ENCODE measurements at regions not wholly inside any gene's neighbourhood (a gene's known extent, or its start where the extent isn't known, plus 50 kb on each side); places are given as distances from the start of the nearest gene placed in this dataset.

DNA sequence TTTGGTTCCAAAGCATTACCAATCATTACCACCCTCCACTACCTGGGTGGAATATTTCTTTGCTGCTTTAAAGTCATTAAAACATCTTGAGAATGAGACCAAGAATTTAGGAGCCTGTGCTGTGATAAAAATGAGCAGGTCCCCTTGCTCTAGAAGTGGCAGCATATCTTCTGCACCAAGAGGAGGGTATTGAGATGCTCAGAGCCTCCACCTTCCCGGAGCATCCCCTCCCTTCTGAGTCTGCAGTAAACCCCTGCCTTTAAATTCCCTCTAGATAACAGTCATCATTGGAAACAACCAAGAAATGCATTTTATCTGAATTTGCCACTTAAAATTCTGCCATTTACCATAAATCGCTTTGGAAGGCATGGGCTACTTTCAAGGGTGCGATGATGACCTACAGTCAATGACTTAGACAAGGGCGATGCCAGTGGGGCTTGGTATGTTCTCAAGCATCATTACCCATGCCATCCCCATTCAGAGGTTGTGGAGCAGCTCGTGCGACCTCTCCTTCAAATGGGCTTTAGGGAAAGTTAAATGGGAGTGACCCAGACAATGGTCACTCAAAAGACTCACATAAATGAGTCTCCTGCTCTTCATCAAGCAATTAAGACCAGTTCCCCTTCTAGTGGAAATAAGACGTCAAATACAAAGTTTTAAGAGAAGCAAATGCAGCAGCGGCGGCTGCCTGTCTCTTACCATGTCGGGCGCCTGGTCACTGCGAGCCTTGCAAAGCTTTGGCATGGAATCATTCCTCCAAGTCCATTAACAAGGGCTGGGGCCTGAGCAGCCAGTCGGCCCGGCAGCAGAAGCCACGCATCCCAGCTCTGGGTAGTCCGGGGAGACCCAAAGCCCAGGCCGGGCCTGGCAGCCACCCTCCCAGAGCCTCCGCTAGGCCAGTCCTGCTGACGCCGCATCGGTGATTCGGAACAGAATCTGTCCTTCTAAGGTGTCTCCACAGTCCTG is 334.5 kb downstream of the TMEM121 start:
- WGBS, 2 donors = 70 to 80% methylated on average over 17 to 18 of the region's 22 CpGs
- TF ChIP-seq POLR2A (IDR thresholded peaks at IDR 0.05) = no peak
- TF ChIP-seq, protein P1, sequence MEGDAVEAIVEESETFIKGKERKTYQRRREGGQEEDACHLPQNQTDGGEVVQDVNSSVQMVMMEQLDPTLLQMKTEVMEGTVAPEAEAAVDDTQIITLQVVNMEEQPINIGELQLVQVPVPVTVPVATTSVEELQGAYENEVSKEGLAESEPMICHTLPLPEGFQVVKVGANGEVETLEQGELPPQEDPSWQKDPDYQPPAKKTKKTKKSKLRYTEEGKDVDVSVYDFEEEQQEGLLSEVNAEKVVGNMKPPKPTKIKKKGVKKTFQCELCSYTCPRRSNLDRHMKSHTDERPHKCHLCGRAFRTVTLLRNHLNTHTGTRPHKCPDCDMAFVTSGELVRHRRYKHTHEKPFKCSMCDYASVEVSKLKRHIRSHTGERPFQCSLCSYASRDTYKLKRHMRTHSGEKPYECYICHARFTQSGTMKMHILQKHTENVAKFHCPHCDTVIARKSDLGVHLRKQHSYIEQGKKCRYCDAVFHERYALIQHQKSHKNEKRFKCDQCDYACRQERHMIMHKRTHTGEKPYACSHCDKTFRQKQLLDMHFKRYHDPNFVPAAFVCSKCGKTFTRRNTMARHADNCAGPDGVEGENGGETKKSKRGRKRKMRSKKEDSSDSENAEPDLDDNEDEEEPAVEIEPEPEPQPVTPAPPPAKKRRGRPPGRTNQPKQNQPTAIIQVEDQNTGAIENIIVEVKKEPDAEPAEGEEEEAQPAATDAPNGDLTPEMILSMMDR (IDR thresholded peaks at IDR 0.05) = no peak
- no peaks in the 10 kb centered on the region for H3K36me3 ChIP-seq
- intact Hi-C loops (cut with DNase I) = no loop called here
- DNase-seq = no peak
- H3K27ac ChIP-seq = no peak overlapping the region
- H3K4me3 ChIP-seq = peak overlapping the region in 1 of 4 donors; percentile 30
- no peaks in the 10 kb centered on the region for H3K4me1 ChIP-seq
- peaks cover 0 to 12% (median 7%) of the 10 kb centered on the region in 3 donors for H3K9me3 ChIP-seq
- peaks cover 0 to 14% (median 0%) of the 10 kb centered on the region in 4 donors for H3K27me3 ChIP-seq

DNA sequence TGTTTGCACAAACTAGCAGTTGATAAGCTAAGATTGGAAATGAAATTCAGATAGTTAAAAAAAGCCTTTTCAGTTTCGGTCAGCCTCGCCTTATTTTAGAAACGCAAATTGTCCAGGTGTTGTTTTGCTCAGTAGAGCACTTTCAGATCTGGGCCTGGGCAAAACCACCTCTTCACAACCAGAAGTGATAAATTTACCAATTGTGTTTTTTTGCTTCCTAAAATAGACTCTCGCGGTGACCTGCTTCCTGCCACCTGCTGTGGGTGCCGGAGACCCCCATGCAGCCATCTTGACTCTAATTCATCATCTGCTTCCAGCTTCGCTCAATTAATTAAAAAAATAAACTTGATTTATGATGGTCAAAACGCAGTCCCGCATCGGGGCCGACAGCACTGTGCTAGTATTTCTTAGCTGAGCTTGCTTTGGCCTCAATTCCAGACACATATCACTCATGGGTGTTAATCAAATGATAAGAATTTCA is 335.6 kb downstream of the TMEM121 start:
- WGBS, 2 donors = 57 to 82% methylated on average over 11 of the region's 11 CpGs

DNA sequence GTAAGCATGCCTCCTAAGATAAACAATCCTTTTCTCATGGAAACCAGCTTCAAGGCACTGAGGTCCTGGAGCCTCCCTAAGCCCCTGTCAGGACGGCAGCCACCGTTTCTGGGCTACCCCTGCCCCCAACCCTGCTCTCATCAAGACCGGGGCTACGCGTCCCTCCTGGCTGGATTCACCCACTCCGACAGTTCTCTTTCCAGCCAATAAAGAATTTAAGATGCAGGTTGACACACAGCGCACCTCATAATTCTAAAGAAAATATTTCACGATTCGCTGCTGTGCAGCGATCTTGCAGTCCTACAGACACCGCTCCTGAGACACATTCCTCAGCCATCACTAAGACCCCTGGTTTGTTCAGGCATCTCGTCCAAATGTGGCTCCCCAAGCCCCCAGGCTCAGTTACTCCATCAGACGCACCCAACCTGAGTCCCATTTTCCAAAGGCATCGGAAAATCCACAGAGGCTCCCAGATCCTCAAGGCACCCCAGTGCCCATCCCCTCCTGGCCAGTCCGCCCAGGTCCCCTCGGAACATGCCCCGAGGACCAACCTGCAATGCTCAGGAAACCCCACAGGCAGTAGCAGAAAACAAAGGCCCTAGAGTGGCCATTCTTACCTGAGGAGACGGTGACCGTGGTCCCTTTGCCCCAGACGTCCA is 336.3 kb downstream of the TMEM121 start:
- Histone ChIP-seq H3K9me3 (peaks cover 0 to 7% (median 7%) of the 10 kb centered on the region in 3 donors), H3K36me3 (no peaks in the 10 kb centered on the region), H3K27ac (peak overlapping the region in 1 of 4 donors; percentile 39), H3K4me3 (peak overlapping the region in 1 of 4 donors; percentile 37), H3K4me1 (no peaks in the 10 kb centered on the region), H3K27me3 (peaks cover 0 to 14% (median 0%) of the 10 kb centered on the region in 4 donors)
- 72 to 73% methylated on average over 10 to 13 of the region's 20 CpGs for whole genome bisulfite sequencing, 2 donors
- DNase-seq = no peak
- TF ChIP-seq, protein P1 (IDR thresholded peaks at IDR 0.05) = no peak
- TF ChIP-seq POLR2A (IDR thresholded peaks at IDR 0.05) = no peak
- intact Hi-C loops (cut with DNase I) = no loop called here

More for the DNA sequence above, 335.6 kb downstream of the TMEM121 start:
- H3K9me3 ChIP-seq = peaks cover 0 to 12% (median 7%) of the 10 kb centered on the region in 3 donors
- no peak overlapping the region for H3K27ac ChIP-seq
- TF ChIP-seq, protein P1 (IDR thresholded peaks at IDR 0.05) = no peak
- peak in 1 of 4 donors; percentile 9 for TF ChIP-seq POLR2A (IDR thresholded peaks at IDR 0.05)
- H3K27me3 ChIP-seq = peaks cover 0 to 14% (median 0%) of the 10 kb centered on the region in 4 donors
- H3K36me3 ChIP-seq = no peaks in the 10 kb centered on the region
- no peak for DNase-seq
- peak overlapping the region in 1 of 4 donors; percentile 37 for H3K4me3 ChIP-seq
- H3K4me1 ChIP-seq = no peaks in the 10 kb centered on the region
- intact Hi-C loops (cut with DNase I) = no loop called here

DNA sequence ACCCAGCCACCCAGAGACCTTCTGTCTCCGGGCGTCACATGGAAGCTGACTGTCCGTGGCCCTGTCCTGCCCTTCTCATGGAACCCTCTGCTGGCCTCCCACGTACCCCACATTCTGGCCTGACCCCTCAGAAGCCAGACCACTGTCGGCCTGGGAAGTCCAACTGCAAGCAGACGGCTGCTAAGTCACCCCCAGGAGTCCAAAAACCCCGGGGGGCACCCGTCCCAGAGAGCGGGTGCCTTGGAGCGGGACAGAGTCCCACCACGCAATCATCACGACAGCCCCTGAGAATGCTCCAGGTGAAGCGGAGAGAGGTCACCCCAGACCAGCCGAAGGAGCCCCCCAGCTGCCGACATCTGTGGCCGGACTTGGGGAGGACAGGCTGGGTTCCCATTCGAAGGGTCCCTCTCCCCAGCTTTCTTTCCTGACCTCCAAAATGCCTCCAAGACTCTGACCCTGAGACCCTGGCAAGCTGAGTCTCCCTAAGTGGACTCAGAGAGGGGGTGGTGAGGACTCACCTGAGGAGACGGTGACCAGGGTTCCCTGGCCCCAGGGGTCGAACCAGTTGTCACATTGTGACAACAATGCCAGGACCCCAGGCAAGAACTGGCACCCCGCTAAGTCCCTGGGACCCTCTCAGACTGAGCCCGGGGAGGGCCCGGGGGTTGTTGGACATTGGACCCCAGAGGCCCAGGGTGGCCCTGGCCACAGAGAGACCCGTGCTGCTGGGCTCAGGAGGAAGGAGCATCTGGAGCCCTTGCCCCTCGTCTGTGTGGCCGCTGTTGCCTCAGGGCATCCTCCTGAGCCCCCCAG is 337.1 kb downstream of the TMEM121 start:
- Histone ChIP-seq H3K27ac (peak overlapping the region in 1 of 4 donors; percentile 9), H3K4me1 (no peaks in the 10 kb centered on the region), H3K27me3 (peaks cover 0 to 14% (median 0%) of the 10 kb centered on the region in 4 donors), H3K4me3 (peak overlapping the region in 1 of 4 donors; percentile 37), H3K36me3 (no peaks in the 10 kb centered on the region), H3K9me3 (peaks cover 0 to under 1% (median 0%) of the 10 kb centered on the region in 3 donors)
- intact Hi-C loops (cut with DNase I) = no loop called here
- DNase-seq = no peak
- WGBS, 2 donors = 85% methylated on average over 4 of the region's 25 CpGs; no CpG with 5 or more reads in 1 of the 2 donors
- TF ChIP-seq, protein P1 (IDR thresholded peaks at IDR 0.05) = no peak
- no peak for TF ChIP-seq POLR2A (IDR thresholded peaks at IDR 0.05)
